ENCODE measurements at regions not wholly inside any gene's neighbourhood (a gene's known extent, or its start where the extent isn't known, plus 50 kb on each side); places are given as distances from the start of the nearest gene placed in this dataset.

DNA sequence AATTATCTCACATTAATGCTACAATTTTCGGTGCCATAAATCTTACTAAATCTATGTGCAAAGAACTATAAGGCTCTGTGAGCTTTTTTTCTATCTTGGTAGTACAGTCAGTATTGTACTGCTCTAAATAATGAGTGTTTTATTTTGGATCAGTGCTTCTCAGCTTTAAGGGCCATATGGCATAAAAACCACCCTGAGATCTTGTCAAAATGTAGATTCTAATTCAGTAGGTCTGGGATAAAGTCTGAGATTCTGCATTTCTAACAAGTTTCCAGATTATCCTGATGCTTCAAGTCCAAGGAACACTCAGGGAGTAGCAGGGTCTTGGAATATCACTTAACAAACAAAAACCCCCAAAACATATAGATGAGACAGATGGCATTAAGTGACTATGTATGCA is 486.5 kb downstream of the GRXCR1 start:
- TF ChIP-seq, protein P1, sequence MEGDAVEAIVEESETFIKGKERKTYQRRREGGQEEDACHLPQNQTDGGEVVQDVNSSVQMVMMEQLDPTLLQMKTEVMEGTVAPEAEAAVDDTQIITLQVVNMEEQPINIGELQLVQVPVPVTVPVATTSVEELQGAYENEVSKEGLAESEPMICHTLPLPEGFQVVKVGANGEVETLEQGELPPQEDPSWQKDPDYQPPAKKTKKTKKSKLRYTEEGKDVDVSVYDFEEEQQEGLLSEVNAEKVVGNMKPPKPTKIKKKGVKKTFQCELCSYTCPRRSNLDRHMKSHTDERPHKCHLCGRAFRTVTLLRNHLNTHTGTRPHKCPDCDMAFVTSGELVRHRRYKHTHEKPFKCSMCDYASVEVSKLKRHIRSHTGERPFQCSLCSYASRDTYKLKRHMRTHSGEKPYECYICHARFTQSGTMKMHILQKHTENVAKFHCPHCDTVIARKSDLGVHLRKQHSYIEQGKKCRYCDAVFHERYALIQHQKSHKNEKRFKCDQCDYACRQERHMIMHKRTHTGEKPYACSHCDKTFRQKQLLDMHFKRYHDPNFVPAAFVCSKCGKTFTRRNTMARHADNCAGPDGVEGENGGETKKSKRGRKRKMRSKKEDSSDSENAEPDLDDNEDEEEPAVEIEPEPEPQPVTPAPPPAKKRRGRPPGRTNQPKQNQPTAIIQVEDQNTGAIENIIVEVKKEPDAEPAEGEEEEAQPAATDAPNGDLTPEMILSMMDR (IDR thresholded peaks at IDR 0.05) = no peak
- no peak for TF ChIP-seq POLR2A (IDR thresholded peaks at IDR 0.05)
